ENCODE measurements at regions not wholly inside any gene's neighbourhood (a gene's known extent, or its start where the extent isn't known, plus 50 kb on each side); places are given as distances from the start of the nearest gene placed in this dataset.

DNA sequence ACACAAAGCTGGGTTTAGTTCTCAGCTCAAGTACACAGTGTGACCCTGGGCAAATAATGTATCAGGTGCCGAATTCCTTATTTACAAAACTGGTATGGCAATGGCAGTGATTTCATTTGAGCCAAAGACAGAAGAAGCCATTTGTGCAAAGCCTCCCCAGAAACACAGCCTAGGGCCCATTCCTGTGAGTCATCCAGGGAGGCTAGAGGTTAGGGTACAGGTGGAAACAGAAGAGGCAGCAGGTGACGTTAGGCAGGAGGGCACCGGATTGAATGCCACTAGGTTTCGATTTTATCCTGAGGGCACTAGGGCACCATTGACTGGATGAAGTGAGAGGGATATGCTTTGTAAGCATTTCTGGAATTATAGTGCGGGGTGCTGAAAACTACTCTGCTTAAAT lies 766.9 kb upstream of the NR2F2 start:
- DNase-seq (ENCODE audit: low spot score), result no peak

DNA sequence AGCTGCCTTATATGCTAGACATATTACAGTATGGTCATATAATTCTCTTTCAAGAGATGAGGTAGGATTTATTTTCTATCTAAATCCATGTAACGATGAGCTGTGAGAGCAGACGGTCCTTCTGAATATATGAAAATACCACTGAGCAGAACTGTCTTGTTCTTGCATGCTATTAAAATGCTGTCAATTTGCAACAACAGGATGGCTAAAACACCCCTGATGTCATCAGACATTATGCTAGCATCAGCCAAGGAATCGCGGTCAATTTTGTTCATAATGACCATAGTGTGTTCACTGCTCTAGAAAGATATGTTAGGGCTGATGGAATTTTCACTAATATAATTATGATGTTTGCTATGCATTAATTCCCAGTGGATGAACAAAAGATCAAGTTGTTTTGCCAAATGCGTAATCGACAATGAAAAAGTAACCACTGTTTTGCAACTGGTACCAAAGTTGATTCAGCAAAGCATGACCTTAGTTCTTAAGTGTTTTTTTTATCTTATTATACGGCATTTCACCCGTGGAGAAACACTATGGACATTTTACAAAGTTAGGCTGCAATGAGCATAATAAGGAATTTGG lies 765.4 kb upstream of the NR2F2 start:
- DNase-seq (ENCODE audit: low spot score), result no peak

DNA sequence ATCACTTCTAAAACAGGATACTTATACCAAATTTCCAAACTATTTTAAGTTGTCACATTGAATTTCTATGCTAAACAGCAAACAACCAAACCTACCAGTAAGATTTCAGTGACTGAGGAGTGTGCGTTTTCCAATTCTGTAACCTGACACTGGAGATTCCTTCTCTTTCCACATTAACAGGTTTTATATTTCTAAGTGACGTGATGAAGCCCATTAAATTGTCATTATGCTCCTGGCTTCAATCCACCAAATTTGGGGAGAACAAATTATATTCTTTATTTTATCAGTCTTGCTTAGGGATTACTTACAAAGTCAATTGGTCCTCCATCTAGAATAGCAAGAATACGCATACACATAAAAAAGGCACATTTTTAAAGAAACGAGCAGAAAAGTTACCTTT lies 764.8 kb upstream of the NR2F2 start:
- no peak for DNase-seq (ENCODE audit: low spot score)

DNA sequence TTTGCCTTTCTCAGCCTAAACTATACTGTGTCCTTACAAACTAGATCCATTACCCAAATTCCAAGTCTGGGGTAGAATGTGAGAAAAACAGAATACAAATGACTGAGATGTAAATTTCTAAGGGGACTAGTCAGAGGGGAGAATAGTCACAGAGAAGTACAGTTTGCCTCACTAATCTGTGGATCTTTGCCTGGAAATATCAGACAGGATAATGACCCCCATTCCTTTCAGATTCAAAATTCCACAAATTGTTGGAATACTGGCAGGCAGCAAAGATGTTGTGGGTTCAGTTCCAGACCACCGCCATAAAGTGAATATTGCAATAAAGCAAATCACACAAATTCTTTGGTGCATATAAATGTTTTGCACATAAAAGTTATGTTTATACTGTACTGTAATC lies 762.8 kb upstream of the NR2F2 start:
- no peak for DNase-seq (ENCODE audit: low spot score)

DNA sequence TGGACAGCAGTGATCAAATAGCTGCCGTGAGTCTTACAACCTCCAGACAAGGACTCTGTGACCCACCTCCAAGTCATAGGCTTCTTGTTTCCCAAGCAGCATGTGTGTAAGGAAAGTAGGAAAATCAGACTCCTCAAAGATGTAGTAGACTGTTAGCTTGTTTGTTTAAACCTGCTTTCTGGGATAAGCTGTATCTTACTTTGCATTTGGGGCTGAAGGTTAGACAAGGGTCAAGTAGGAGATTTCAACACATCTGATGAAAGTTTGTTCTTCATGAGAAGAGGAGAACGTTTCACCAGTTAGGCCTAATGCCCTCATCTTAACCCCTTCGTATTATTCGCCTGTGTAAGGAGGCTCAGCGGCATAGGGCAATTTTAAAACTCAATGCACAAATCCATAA lies 756.4 kb upstream of the NR2F2 start:
- no peak for DNase-seq (ENCODE audit: low spot score)

DNA sequence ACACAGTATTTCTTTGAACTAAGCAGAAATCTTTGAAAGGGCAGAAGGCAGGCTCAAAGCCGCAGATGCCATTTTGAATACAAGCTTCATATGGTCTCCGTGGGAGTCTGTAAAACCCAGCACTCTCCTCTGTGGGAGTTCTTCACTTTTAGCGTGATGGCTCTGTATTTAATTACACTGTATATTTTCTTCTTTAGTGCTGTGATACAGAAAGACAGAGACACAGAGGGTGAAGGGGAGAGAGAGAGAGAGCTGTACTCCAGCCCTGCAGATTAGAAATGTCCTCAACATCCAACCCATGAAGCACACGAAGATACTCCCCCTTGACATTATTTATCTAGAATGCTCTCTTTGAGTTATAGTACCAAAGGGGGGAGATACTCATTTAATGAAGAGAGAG lies 752.6 kb upstream of the NR2F2 start:
- no peak for DNase-seq (ENCODE audit: low spot score)

DNA sequence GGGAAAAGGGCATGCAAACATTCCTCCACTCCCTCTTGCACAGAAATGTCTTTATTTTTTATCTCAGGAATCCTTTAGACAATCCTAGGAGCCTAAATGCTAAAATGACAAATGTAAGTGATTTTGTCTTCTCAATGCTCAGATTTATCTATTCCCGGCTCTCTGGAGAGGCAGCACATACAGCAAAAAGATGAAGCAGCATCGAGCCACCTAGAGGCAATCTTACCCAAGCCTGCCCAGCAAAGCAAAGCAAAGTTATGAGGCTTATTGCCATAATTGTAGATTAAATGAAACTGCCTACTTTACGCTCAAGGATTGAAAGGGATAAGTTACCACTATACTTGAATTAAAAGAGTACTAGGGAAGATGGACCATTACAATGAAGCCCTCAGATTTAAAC lies 750.4 kb upstream of the NR2F2 start:
- no peak for DNase-seq (ENCODE audit: low spot score)

DNA sequence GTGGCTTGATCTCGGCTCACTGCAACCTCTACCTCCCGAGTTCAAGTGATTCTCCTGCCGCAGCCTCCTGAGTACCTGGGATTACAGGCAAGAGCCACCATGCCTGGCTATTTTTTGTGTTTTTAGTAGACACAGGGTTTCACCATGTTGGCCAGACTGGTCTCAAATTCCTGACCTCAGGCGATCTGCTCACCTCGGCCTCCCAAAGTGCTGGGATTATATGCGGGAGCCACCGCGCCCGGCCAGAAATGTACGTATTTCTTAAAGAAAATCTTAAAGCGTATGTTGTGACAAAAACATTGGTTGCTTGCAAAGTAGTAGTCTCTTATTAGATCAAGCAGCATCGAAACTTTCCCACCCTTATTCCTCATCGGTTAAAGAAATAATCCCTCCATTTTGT lies 748.9 kb upstream of the NR2F2 start:
- no peak for DNase-seq (ENCODE audit: low spot score)

DNA sequence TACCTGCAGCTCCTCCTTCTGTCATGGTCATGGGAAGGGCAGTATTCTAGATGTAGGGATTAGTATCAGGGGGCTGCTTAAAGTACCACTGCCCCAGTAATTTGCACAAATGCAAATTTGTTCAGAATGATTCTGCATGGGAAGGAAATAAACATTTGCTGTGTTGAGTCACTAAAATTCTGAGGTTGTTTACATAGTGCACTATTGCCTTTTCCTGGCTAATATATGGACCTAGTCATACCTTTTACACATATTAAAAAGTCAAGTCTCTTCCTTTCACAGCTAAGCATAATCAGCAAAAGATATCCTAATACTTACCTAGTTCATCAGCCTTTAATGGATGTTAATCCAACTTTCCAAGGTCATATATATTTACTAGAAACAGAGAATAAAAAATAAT lies 746.4 kb upstream of the NR2F2 start:
- DNase-seq (ENCODE audit: low spot score), result no peak

DNA sequence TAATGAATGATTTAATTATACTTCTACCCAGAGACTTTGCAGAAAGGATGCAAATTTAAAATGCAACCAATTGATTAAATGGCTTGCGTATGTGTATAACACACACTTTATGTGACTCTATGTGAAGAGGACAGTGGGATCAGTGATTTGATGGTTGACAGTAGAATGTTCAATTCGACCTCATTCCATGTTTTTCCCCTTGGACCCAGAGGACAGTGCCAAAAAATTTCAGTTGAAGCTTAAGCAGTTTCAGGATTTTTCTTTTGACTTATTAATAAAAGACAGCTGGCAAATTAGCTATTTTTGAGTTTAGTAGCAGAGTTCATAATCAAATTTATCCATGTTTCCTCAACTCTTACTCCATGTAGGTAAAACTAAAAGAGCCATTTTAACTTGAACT lies 742.4 kb upstream of the NR2F2 start:
- DNase-seq (ENCODE audit: low spot score), result no peak

DNA sequence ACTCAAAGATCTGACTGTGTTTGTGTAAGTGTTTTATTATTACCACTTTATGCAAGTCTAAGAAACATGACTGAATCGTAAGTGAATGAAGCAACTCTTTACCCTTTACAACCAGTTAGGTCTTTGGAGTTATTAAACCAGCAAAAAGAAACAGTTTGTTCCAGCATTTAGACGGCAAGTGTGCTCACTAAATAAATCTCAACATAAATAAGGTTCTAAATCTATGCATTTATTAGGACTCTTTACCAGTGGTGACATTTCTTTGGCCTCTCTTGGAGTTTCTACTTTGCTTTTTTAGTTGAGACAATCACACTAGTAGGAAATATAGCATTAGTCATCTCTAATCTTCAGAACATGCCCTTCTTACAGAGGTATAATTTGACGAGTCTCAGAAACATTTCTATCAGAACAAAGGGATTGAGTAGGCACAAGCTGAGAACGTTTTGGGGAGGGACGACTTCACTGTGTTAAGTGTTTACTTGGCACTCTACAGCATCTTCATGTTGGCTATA lies 739.9 kb upstream of the NR2F2 start:
- DNase-seq (ENCODE audit: low spot score), result no peak

DNA sequence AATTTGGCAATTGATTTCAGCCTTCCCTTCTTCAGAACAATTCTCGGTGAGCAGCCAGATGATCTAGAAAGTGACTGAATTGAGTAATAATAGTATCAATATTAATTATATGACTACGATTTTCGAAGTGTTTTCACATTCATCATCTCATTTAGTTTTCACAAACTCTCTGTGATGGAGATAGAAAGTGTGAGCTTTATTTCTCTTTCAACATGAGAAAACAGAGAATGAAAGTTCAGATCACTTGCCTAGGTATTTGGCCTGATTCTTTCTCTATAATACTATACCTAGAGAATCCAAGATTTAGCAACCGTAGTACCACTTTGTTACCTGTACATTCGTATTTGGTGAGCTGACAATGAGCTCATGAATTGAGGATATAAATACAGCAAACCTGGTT lies 739.2 kb upstream of the NR2F2 start:
- DNase-seq (ENCODE audit: low spot score), result no peak

DNA sequence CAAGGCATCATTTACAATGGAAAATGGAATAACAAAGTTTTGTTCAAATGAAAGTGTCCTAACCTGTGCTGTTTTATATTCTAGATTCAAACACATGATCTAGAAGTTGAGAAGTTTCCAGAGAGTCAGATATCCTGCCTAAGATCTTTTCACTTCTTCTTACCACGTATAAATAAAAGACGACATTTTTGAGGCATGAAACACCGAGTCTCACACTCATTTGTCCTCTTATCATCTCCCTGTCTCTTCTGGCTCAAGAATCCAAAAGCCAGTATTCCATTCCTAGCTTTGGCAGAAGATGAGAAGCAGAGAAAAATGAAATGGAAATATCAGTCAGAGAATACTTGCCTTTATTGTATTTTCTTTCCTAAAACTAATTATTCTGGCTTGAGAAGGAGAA lies 738.6 kb upstream of the NR2F2 start:
- no peak for DNase-seq (ENCODE audit: low spot score)

DNA sequence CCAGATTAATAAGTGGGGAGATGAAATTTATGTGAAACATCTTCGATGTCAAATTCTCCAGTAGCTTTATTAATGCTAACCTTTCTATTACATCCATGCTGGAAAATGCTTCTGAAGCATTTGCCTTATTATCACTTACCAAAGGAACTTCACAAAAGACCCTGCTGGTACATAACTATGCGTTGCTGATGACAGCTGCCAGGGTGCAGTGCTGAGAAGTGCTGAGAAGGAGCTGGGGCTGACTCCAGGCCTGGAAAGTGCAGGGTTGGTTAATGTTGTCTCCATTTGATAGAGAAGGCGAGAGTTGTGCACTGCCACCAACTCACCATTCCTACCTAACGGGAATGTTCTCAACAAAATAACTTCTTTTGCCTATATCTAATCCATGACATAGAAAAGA lies 736.0 kb upstream of the NR2F2 start:
- no peak for DNase-seq (ENCODE audit: low spot score)

DNA sequence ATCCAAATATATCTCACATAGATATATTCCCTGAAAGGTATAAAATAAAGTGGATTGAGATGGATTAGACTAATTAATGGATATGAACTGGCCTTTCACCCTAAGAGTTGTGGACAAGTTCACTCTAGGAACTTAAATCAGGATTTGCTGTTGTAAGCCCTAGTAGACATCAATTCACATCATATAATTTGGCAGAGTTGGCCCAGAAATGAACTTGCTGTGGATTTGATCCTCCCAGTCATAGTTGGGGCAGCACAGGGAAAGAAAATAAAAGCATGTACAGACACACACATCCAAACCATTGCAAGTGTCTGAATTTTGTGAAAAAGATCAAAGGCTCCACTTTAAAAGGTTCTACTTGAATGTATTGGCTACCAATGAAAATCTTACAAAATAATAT lies 734.7 kb upstream of the NR2F2 start:
- DNase-seq (ENCODE audit: low spot score), result no peak

DNA sequence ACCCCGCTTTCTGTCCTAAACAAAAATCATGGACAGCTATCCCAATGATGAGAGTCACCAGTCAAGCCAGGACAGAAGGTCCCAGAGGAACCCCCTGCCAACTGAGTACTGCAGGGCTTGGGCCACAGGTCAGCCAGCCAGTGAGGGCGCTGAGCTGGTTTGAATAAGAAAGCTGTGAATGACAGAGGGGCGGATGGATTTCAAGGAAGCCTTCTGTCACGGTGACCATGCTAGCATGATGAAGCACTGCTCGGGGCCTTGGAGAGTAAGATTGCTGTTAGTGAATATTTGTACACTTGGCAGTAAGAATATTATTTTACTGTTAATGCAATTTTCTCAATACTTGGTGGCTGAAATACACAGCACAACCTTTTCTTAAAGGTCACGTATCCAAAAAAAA lies 734.0 kb upstream of the NR2F2 start:
- no peak for DNase-seq (ENCODE audit: low spot score)

DNA sequence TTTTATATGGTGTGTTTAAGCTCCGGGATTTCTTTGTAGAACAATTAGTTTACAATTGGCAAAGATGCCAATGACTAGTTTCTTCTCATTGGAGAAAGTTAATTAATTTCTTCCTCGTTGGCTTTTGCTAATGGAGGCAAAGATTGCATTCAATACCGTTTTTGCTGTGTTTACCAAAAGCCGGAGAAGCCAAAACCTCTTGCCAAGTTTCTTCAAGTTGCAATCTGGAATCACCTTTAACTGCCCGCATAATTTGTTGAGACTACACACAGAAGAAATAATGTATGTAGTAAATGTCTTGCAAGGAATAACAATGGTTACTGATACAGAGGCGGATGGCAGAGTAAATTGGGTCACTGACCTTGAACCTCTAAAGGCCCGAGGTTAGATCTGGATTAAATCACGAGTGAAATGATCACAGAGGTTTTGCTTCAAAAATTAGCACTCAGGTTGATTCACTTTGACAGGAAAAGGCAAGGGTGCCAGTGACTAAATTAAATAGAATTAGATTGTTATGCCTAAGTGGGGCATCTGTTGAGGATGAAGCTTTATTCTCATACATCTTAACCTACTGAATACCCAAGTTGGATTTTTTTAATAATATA lies 732.1 kb upstream of the NR2F2 start:
- no peak for DNase-seq (ENCODE audit: low spot score)

DNA sequence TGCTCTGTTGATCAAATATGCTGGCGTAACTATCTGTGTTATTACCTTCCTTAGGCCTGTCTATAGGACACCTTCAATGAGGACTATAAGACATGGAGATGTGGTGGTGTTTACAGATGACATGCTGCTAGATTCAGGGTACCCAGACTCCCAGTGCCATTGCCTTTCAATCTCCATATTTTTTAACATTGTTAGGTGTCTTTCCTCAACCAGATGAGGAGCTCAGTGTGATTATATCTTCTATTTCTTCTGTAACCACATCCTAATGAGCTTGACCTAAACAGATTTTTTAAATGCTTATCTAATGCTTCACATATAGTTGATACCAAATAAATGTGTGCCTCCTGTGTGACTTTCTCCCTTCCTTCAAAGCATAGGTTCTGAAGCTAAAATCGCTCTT lies 730.1 kb upstream of the NR2F2 start:
- DNase-seq (ENCODE audit: low spot score), result no peak

DNA sequence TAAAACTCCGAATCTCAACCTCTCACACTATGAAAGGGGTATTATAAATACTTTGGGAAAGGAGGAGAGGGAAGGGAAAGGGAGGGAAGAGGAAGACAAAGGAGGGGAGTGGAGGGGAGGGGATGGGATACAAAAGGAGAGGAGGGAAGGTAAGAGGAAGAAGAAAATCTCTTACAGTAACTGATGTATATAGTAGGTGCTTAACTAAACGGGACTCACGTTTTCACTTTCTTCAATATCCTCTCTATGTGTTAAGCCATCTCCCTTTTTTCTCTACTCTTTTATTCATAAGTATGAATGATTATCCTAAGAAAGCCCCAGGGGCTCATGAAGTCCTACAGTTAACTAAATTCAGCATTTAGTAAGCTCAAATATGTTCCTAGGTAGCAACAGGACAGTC lies 729.6 kb upstream of the NR2F2 start:
- DNase-seq (ENCODE audit: low spot score), result no peak

DNA sequence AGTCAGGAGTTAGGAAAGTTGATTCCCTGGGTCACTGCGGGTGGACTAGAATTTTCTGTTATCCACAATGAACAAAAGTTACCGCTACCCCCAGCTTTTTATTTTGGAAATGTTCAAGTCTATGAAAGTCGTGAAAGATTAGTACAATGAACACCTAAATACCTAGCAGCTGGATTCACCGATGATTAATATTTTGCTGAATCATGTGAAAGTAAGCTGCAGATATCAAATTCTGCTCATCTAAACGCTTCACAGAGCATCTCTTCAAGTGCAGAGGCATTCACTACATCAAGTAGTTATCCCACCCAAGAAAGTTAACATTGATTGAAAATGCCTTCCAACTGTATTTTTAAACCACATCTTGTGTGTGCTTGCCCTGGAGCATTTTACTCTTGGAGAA lies 729.0 kb upstream of the NR2F2 start:
- DNase-seq (ENCODE audit: low spot score), result no peak

DNA sequence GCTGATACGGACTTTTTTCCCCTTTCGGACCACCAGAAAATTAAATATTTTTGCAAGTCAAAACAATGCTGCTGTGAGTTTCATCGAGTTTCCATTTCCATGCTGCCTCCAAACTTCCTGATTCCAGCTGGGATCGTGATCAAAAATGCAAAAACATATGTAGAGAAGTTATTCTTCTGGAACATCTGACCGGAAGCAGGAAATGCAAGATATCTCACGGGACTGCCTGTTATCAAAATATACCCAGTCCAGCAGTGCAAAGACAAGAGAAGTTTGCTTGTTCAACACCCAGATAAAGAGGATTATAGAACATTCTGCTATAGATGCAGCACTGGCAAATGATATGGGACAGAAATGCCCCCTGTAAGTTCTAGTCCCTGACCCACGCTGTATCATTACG lies 726.7 kb upstream of the NR2F2 start:
- DNase-seq (ENCODE audit: low spot score), result no peak

DNA sequence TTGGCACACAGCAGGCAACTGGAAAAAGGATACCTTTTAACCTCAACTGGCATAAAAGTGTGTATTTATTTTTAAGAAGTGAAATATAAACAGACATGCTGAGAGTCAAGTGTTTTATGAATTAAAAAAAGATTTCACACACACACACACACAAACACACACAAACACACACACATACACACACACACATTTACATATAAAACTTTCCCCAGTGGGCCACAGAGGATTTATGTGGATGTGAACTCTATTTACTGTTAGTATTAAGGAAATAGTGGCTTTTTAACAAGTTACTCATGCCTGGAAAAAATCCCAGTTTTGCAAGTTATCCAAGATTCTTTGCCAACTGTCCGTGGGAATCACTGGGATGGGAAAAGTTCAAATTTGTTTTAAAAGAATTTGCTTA lies 725.9 kb upstream of the NR2F2 start:
- DNase-seq (ENCODE audit: low spot score), result no peak

DNA sequence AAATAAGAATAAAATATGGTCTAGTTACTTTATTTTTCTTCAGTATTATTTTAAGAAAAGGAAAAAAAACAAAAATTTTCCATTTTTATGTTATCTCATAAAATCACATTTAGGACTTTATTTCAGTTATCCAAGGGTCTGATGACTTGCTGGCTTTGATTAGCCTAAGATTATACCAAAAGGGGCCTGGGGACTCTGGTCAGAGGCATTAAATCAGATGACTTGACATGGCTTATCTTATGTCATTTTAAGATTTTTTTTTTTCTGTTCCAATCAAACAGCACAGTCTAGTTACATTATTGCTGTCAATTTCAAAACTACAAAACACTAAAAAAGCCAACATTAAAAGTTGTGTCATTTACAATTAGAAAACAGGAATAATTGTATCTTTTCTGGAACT lies 725.4 kb upstream of the NR2F2 start:
- DNase-seq (ENCODE audit: low spot score), result no peak

DNA sequence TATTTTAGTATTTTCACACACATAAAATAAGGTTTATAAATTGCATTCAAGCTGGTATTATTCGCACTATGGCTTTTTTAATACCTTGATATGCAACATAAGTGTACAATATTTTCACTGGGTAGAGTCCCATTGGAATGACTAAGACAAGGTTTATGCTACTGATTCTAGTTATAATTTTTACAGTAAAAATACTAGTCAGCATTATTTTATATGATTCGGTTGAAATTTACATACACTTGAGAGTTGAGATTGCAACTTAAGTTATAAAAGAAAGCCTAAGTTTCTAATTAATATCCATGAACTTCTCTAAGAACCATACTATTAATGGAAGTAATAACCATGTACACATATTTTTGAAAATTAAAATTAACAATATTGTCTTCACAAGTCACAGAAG lies 723.9 kb upstream of the NR2F2 start:
- no peak for DNase-seq (ENCODE audit: low spot score)

DNA sequence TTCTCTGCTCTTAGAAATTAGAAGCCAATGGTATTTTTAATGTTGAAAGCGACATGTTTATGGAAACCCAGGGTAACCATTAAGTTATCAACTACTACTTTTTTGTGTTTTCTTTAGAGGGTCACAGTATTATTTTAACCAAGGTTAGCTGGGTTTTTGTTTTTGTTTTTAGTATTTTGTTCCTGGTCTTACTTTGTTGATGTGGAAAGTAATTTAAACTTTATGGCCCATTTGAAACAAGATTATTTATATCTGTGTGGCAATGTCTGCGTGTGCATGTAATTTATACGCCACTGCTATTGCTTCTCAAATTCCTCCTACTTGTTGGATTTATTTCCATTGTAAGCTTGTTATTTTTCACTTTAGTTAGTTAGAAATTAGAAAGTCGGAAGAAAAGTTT lies 722.1 kb upstream of the NR2F2 start:
- no peak for DNase-seq (ENCODE audit: low spot score)
